GM12878 (cell line): ENCODE measurements at regions not wholly inside any gene's neighbourhood (a gene's known extent, or its start where the extent isn't known, plus 50 kb on each side); places are given as distances from the start of the nearest gene placed in this dataset.

Experiments used
- CHD4 ChIP-seq: fragments of 200-600 bp; sonication (generic); IDR thresholded peaks from 2 replicates; pipeline ENCODE4 v1.6.1; 2016; ENCODE audit warnings: mild to moderate bottlenecking
- HDAC2 ChIP-seq: fragments of 200-600 bp; sonication (generic); IDR thresholded peaks from 2 replicates; pipeline ENCODE4 v1.6.1; 2017

- TF ChIP-seq HDAC2, result no peak
- no peak for TF ChIP-seq CHD4
Measured at GRCh38 chr11:71326328-71326940, 74.1 kb upstream of the SHANK2 start.
